ENCODE measurements at regions not wholly inside any gene's neighbourhood (a gene's known extent, or its start where the extent isn't known, plus 50 kb on each side); places are given as distances from the start of the nearest gene placed in this dataset.
A peak's percentile ranks its signal among the peaks of the same experiment; 100 is the strongest.

DNA sequence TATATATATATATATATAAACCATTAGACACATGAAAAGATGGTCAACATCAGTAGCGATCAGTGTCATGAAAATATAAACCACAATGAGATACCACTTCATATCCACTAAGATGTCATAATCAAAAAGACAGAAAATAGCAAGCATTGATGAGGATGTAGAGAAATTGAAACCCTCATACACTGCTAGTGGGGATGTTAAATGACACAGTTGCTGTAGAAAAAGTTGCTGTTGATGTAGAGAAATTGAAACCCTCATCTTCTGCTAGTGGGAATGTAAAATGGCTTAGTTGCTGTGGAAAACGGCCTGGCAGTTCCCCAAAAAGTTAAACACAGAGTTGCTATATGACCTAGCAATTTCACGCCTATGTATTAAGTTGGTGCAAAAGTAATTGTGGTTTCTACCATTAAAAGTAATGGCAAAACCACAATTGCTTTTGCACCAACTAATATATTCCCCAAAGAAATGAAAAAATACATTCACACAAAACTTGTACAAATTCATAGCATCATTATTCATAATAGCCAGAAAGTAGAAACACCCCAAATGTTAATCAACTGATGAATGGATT, 120.5 kb upstream of the ZWINT start:
- Histone ChIP-seq H3K27me3 (no peaks in the 10 kb centered on the region), H3K36me3 (no peaks in the 10 kb centered on the region), H3K9me3 (no peaks in the 10 kb centered on the region), H3K27ac (no peak overlapping the region), H3K4me3 (no peak overlapping the region), H3K4me1 (no peaks in the 10 kb centered on the region)
- WGBS (ENCODE audit: insufficient coverage, low coverage, low lambda C conversion rate, missing lambda C conversion rate) = 44% methylated on average over 3 of the region's 3 CpGs
- no peak for TF ChIP-seq POLR2A (IDR thresholded peaks at IDR 0.05)
- TF ChIP-seq, protein P1, sequence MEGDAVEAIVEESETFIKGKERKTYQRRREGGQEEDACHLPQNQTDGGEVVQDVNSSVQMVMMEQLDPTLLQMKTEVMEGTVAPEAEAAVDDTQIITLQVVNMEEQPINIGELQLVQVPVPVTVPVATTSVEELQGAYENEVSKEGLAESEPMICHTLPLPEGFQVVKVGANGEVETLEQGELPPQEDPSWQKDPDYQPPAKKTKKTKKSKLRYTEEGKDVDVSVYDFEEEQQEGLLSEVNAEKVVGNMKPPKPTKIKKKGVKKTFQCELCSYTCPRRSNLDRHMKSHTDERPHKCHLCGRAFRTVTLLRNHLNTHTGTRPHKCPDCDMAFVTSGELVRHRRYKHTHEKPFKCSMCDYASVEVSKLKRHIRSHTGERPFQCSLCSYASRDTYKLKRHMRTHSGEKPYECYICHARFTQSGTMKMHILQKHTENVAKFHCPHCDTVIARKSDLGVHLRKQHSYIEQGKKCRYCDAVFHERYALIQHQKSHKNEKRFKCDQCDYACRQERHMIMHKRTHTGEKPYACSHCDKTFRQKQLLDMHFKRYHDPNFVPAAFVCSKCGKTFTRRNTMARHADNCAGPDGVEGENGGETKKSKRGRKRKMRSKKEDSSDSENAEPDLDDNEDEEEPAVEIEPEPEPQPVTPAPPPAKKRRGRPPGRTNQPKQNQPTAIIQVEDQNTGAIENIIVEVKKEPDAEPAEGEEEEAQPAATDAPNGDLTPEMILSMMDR (IDR thresholded peaks at IDR 0.05) = no peak
- DNase-seq (no peak), ATAC-seq (no peak)
- intact Hi-C loops (cut with DNase I) = no loop called here

DNA sequence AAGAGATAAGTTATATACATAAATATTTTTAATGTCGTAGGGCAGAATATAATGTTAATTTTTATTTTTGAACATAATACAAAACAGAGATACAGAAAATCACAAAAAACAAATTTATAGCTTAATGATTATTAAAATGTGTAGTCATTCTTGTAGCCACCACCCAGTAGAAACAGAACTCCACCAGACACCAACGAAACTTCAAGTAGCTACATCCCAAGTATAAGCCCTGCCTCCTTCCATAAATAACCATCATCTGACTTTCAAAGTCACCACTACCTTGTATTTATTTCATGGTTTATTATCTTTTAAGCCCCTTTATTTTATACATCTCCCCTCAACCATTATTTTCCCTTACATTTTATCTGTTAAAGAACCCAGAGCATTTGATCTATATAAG, 111.9 kb upstream of the ZWINT start:
- no peaks in the 10 kb centered on the region for H3K9me3 ChIP-seq
- no peak overlapping the region for H3K4me3 ChIP-seq
- no peak for DNase-seq
- no peaks in the 10 kb centered on the region for H3K4me1 ChIP-seq
- no peak for ATAC-seq
- no peaks in the 10 kb centered on the region for H3K27me3 ChIP-seq
- no peaks in the 10 kb centered on the region for H3K36me3 ChIP-seq
- intact Hi-C loops (cut with DNase I) = no loop called here
- H3K27ac ChIP-seq = no peak overlapping the region
- TF ChIP-seq, protein P1 (IDR thresholded peaks at IDR 0.05) = no peak
- TF ChIP-seq POLR2A (IDR thresholded peaks at IDR 0.05) = no peak
- 48% methylated on average over 2 of the region's 2 CpGs for WGBS (ENCODE audit: insufficient coverage, low coverage, low lambda C conversion rate, missing lambda C conversion rate)

- Histone ChIP-seq H3K4me1 (no peaks in the 10 kb centered on the region), H3K36me3 (no peaks in the 10 kb centered on the region), H3K9me3 (no peaks in the 10 kb centered on the region), H3K27ac (no peak overlapping the region), H3K27me3 (no peaks in the 10 kb centered on the region), H3K4me3 (no peak overlapping the region)
- DNase-seq (no peak), ATAC-seq (no peak)
- TF ChIP-seq, protein P1 (IDR thresholded peaks at IDR 0.05) = no peak
- TF ChIP-seq POLR2A (IDR thresholded peaks at IDR 0.05) = no peak
- 53% methylated on average over 1 of the region's 1 CpG for WGBS (ENCODE audit: insufficient coverage, low coverage, low lambda C conversion rate, missing lambda C conversion rate)
- intact Hi-C loops (cut with DNase I) = no loop called here
Observed at GRCh38 chr10:56470701-56471100, 109.6 kb upstream of the ZWINT start.

- ATAC-seq (no peak), DNase-seq (no peak)
- no peaks in the 10 kb centered on the region for H3K36me3 ChIP-seq
- H3K27me3 ChIP-seq = no peaks in the 10 kb centered on the region
- TF ChIP-seq, protein P1 (IDR thresholded peaks at IDR 0.05) = no peak
- TF ChIP-seq POLR2A (IDR thresholded peaks at IDR 0.05) = no peak
- H3K4me3 ChIP-seq = no peak overlapping the region
- H3K4me1 ChIP-seq = no peaks in the 10 kb centered on the region
- intact Hi-C loops (cut with DNase I) = no loop called here
- H3K27ac ChIP-seq = no peak overlapping the region
- H3K9me3 ChIP-seq = no peaks in the 10 kb centered on the region
Observed at GRCh38 chr10:56469482-56469881, 108.4 kb upstream of the ZWINT start.

DNA sequence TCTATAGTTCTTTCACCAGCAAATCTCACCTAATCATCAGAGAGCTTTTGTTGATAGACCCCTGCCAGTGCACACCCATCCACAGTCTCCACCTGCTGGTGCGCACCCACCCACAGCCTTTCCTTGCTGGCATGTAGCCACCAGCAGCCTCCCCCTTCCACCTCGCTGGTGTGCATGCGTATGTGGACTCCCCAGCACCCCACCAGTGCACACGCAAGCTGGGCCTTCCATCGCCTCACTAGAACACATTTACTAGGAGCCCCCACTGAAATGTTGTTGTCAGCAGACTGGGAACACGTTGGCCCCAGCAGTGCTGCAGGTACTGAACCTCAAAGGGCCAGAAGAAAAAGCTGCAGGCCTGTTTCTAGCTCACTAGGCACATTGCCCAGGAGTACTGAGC, 104.9 kb upstream of the ZWINT start:
- no peaks in the 10 kb centered on the region for H3K36me3 ChIP-seq
- intact Hi-C loops (cut with DNase I) = no loop called here
- no peaks in the 10 kb centered on the region for H3K9me3 ChIP-seq
- WGBS (ENCODE audit: insufficient coverage, low coverage, low lambda C conversion rate, missing lambda C conversion rate) = 67% methylated on average over 5 of the region's 6 CpGs
- no peak overlapping the region for H3K27ac ChIP-seq
- peak in 1 of 3 donors; percentile 46 for DNase-seq
- ATAC-seq = no peak
- TF ChIP-seq POLR2A (IDR thresholded peaks at IDR 0.05) = no peak
- TF ChIP-seq, protein P1 (IDR thresholded peaks at IDR 0.05) = no peak
- H3K4me3 ChIP-seq = no peak overlapping the region
- H3K4me1 ChIP-seq = no peaks in the 10 kb centered on the region
- no peaks in the 10 kb centered on the region for H3K27me3 ChIP-seq
